DMS153 (cell line): ENCODE measurements at regions not wholly inside any gene's neighbourhood (a gene's known extent, or its start where the extent isn't known, plus 50 kb on each side); places are given as distances from the start of the nearest gene placed in this dataset.
"Not testable (repeated sequence)": the region's sequence is repeated elsewhere in the genome, so short reads cannot be mapped to it uniquely, and the experiment has no call there.

Experiments used
- DNase-seq: peaks from one replicate; lab custom pipeline; 2025; lab: John Stamatoyannopoulos, UW

- no peak for DNase-seq
These were observed 50.9 kb upstream of the OSTN start for GRCh38 chr3:191148131-191148530.

- DNase-seq = no peak
These were observed 55.8 kb upstream of the OSTN start for GRCh38 chr3:191143224-191143623.

GRCh38 chr3:191141728-191142127 is 57.3 kb upstream of the OSTN start:
- DNase-seq = no peak

GRCh38 chr3:191139736-191140135 is 59.3 kb upstream of the OSTN start:
- DNase-seq = no peak

- DNase-seq = no peak
These were observed 60.1 kb upstream of the OSTN start for GRCh38 chr3:191138937-191139336.

DNA sequence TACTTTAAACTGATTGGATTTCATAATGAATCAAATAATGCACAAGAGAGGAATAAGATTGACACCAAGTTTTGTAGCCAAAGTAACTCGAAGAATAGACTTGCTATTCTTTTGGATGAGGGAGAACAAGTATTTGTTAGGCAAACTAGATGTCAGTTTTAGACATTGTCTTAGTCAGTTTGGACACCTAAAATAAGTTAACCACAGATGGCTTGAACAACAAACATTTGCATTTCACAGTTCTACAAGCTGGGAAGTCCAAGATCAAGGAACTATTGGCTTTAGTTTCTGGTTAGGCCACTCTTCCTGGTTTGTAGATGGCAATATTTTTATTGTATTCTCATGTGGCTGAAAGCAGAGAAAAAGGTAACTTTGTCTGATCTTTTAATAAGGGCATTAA is 61.3 kb upstream of the OSTN start:
- no peak for DNase-seq

GRCh38 chr3:191136347-191136746 is 62.7 kb upstream of the OSTN start:
- no peak for DNase-seq

DNA sequence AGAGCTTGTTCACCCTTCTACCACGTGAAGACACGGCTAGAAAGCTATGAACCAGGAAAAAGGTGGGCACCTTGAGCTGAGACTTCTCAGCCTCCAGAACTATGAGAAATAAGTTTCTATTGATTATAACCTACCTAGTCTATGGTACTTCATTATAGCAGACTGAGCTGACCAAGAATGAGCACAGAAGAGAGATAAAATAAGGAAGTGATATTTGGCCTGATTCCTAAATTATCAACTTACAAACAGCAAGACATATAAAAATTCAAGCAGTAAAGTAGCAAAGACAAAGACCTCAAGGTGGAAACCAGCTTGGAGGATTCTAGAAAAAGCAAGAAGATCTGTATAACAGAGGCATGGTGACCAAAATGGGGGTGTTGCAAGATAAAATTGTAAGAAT is 63.9 kb upstream of the OSTN start:
- DNase-seq = no peak

GRCh38 chr3:191133359-191133758 is 65.7 kb upstream of the OSTN start:
- no peak for DNase-seq

- no peak for DNase-seq
These were observed 67.7 kb upstream of the OSTN start for GRCh38 chr3:191131305-191131704.

DNA sequence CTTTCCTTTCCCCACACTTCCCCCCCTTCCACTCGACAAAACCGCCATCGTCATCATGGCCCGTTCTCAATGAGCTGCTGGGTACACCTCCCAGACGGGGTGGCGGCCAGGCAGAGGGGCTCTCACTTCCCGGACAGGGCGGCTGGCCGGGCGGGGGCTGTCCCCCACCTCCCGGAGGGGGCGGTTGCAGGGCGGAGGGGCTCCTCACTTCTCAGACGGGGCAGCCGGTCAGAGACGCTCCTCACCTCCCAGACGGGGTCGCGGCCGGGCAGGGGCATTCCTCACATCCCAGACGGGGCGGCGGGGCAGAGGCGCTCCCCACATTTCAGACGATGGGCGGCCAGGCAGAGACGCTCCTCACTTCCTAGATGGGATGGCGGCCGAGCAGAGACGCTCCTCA is 74.2 kb upstream of the OSTN start:
- not testable (repeated sequence) for DNase-seq

DNA sequence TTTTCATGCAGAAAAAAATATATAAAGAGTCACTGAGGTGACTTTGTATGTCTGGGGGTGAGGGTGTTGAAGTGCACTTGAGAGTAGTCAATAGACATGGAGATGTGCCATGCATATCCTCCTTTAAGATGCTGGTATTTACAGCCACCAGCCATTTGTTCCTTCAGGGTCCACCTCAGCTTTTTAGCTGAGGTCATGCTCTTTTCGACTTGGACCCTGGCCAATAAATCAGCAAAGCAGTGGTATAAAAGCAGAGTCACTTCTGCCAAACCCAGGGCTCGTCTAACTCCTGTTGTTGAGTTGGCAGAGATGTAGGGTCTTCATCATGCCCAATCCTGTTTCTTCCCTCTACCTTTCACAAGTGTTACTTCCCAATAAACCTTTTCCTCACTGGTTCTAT is 75.1 kb upstream of the OSTN start:
- DNase-seq = peak; percentile 13

GRCh38 chr3:191123231-191123630 is 75.8 kb upstream of the OSTN start:
- no peak for DNase-seq

- no peak for DNase-seq
These were observed 78.4 kb upstream of the OSTN start for GRCh38 chr3:191120447-191121298.

GRCh38 chr3:191119415-191120295 is 79.4 kb upstream of the OSTN start:
- no peak for DNase-seq

- no peak for DNase-seq
These were observed 87.3 kb upstream of the OSTN start for GRCh38 chr3:191111722-191112121.

GRCh38 chr3:191105418-191105817 is 93.6 kb upstream of the OSTN start:
- no peak for DNase-seq

DNA sequence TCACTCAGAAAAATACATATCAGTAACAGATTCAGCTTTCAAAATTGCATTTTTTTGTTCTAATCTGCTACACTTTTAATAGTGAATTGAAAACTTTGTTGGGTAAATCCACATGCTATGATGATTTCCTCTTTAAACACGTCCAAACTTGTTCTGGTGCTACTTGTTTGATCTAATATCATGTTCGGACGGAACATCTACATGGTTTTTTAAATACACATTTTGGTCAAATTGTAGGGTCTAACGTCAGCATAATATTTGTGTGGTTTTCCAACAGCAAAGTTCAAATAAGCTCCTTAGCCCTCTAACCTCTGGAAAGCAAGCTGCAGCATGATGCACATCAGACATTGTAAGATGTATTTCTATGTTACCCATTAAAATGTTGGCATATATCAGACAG is 98.5 kb upstream of the OSTN start:
- no peak for DNase-seq

DNA sequence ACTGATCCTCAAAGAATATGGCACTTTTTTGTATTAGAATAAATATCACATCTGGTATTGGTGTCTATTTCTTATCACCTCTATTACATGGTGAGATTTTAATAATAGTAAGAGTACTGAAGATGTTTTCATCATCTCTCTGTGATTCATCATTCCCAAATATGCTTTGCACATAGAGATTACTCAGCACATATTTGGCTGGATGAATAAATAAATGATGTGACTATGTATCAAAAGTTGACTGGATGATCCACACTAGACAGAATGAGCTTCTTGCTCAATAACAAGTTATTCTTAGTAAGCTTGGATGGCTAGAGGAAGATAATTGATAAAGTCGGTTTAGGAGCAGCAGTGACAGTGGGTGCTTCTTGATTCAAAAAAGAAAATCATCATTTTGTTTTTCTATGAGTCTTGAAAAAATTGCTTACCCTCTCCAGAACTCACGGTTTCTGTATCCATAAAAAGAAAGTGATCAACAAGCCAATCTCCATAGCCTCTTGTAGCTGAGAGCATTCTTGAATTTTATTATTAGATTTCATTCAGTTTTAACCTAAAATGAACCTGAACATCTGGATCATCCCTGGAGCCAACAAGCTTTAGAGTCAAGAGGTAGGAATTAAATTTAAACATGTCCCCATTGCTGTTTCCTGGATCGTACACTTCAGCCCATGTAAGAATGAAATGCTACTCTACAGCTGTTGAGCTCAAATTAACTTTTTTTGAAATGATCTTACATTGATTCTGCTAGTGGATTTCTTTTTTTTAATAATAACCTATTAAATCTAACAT is 104.8 kb upstream of the OSTN start:
- no peak for DNase-seq

- DNase-seq = no peak
These were observed 111.7 kb upstream of the OSTN start for GRCh38 chr3:191087391-191087790.

DNA sequence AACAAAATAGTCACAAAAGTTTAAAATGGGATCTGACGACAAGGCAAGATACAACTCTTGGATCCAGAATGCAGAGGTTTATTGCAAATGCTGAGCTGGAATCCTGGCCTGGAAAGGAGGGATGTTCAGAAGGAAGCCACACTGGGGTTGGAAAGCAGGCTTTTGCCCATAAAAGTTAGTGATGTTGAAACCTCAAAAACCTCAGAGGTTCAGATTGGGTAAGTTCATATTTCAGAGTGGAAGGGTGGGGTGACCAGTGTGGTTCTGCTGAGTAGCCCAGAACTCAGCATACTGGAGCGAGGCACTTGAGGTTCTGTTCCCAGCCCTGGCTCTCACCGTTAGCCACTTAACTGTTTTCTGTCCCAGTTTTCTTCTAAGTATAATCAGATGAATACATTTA is 114.0 kb upstream of the OSTN start:
- DNase-seq = no peak

- not testable (repeated sequence) for DNase-seq
These were observed 120.1 kb upstream of the OSTN start for GRCh38 chr3:191078913-191079312.
